HEK293T (cell line): ENCODE measurements at regions not wholly inside any gene's neighbourhood (a gene's known extent, or its start where the extent isn't known, plus 50 kb on each side); places are given as distances from the start of the nearest gene placed in this dataset.

ENCODE experiments used
- CTCF ChIA-PET: fragments of 350-600 bp; formaldehyde crosslinking; extraction: SDS; loops from one replicate; lab custom pipeline; 2021; ENCODE audit warnings: antibody characterized with exemption, inconsistent platforms; lab: Yijun Ruan, JAX
- POLR2A ChIA-PET: fragments of 350-600 bp; formaldehyde crosslinking; extraction: SDS; loops from one replicate; lab custom pipeline; 2020; ENCODE audit warnings: antibody characterized with exemption, inconsistent platforms; lab: Yijun Ruan, JAX
- DNase-seq: peaks from one replicate; pipeline ENCODE4 v3.0.0; 2012; ENCODE audit warnings: mixed read lengths; ENCODE audit errors: extremely low spot score
- ARNT ChIP-seq: fragments of 450-650 bp; IDR thresholded peaks from 2 replicates; pipeline ENCODE4 v1.6.1; 2017; ENCODE audit warnings: mild to moderate bottlenecking
- BHLHE40 ChIP-seq: fragments of 450-650 bp; IDR thresholded peaks from 2 replicates; pipeline ENCODE4 v1.6.1; 2016; ENCODE audit warnings: mild to moderate bottlenecking, moderate library complexity, borderline replicate concordance
- CTBP1 ChIP-seq: fragments of 450-650 bp; IDR thresholded peaks from 2 replicates; pipeline ENCODE4 v1.6.1; 2016; ENCODE audit warnings: borderline replicate concordance
- ELF4 ChIP-seq: fragments of 450-650 bp; IDR thresholded peaks from 2 replicates; pipeline ENCODE4 v1.6.1; 2017; ENCODE audit warnings: antibody characterized with exemption
- FOXA1 ChIP-seq: fragments of 450-650 bp; IDR thresholded peaks from 2 replicates; pipeline ENCODE4 v1.6.1; 2016; ENCODE audit warnings: mild to moderate bottlenecking
- FOXK2 ChIP-seq: fragments of 450-650 bp; IDR thresholded peaks from 2 replicates; pipeline ENCODE4 v1.6.1; 2016; ENCODE audit warnings: mild to moderate bottlenecking
- FOXM1 ChIP-seq: fragments of 450-650 bp; IDR thresholded peaks from 2 replicates; pipeline ENCODE4 v1.6.1; 2017; ENCODE audit warnings: mild to moderate bottlenecking, borderline replicate concordance
- HDGF ChIP-seq: fragments of 450-650 bp; IDR thresholded peaks from 2 replicates; pipeline ENCODE4 v1.6.1; 2017; ENCODE audit warnings: antibody characterized with exemption, borderline replicate concordance
- L3MBTL2 ChIP-seq: fragments of 450-650 bp; conservative IDR thresholded peaks from 2 replicates; pipeline ENCODE4 v1.6.1; 2016; ENCODE audit warnings: mild to moderate bottlenecking
- LEF1 ChIP-seq: fragments of 450-650 bp; IDR thresholded peaks from 2 replicates; pipeline ENCODE4 v1.6.1; 2017; ENCODE audit warnings: mild to moderate bottlenecking, borderline replicate concordance
- NFRKB ChIP-seq: fragments of 450-650 bp; IDR thresholded peaks from 2 replicates; pipeline ENCODE4 v1.6.1; 2016; ENCODE audit warnings: mild to moderate bottlenecking, moderate library complexity
- PKNOX1 ChIP-seq: fragments of 450-650 bp; IDR thresholded peaks from 2 replicates; pipeline ENCODE4 v1.6.1; 2016
- SP1 ChIP-seq: fragments of 450-650 bp; IDR thresholded peaks from 2 replicates; pipeline ENCODE4 v1.6.1; 2017
- SUZ12 ChIP-seq: fragments of 450-650 bp; IDR thresholded peaks from 2 replicates; pipeline ENCODE4 v1.6.1; 2016; ENCODE audit warnings: mild to moderate bottlenecking
- TARDBP ChIP-seq: fragments of 450-650 bp; IDR thresholded peaks from 2 replicates; pipeline ENCODE4 v1.6.1; 2016
- ZNF384 ChIP-seq: fragments of 450-650 bp; IDR thresholded peaks from 2 replicates; pipeline ENCODE4 v1.6.1; 2016

- no peak for DNase-seq
- TF ChIP-seq SP1 (no peak), ARNT (no peak), BHLHE40 (no peak), FOXA1 (no peak), FOXK2 (no peak), L3MBTL2 (no peak), NFRKB (no peak), HDGF (no peak), ELF4 (no peak), ZNF384 (no peak), FOXM1 (no peak), CTBP1 (no peak), TARDBP (no peak)
- ChIA-PET POLR2A (no interaction called here), CTCF (no interaction called here)
Observed at GRCh38 chr16:58970775-58971174, 236.7 kb upstream of the GOT2 start.

- ChIA-PET POLR2A (no interaction called here), CTCF (no interaction called here)
- TF ChIP-seq NFRKB (no peak), FOXM1 (no peak), BHLHE40 (no peak), ELF4 (no peak), FOXA1 (no peak), ZNF384 (no peak), SUZ12 (no peak), HDGF (no peak), FOXK2 (no peak), CTBP1 (no peak), PKNOX1 (no peak), SP1 (no peak), LEF1 (no peak), TARDBP (no peak), L3MBTL2 (no peak)
- DNase-seq, result no peak
Observed at GRCh38 chr16:58963479-58963878, 229.4 kb upstream of the GOT2 start.

GRCh38 chr16:58962811-58963210 lies 228.7 kb upstream of the GOT2 start:
- POLR2A ChIA-PET, result no interaction called here
- CTCF ChIA-PET, result no interaction called here
- DNase-seq, result no peak
- TF ChIP-seq SP1 (no peak), NFRKB (no peak), BHLHE40 (no peak), FOXA1 (no peak), CTBP1 (no peak), FOXM1 (no peak), LEF1 (no peak), SUZ12 (no peak), ARNT (no peak), FOXK2 (no peak), L3MBTL2 (no peak)

GRCh38 chr16:58960484-58960883 lies 226.4 kb upstream of the GOT2 start:
- POLR2A ChIA-PET, result no interaction called here
- no peak for DNase-seq
- CTCF ChIA-PET, result no interaction called here
- TF ChIP-seq ZNF384 (no peak), ARNT (no peak), L3MBTL2 (no peak), FOXK2 (no peak), HDGF (no peak), BHLHE40 (no peak), SUZ12 (no peak), FOXM1 (no peak)

GRCh38 chr16:58960034-58960433 lies 225.9 kb upstream of the GOT2 start:
- ChIA-PET CTCF (no interaction called here), POLR2A (no interaction called here)
- no peak for DNase-seq
- TF ChIP-seq HDGF (no peak), NFRKB (no peak), LEF1 (no peak), ELF4 (no peak), PKNOX1 (no peak), FOXA1 (no peak), CTBP1 (no peak), L3MBTL2 (no peak), FOXM1 (no peak)

GRCh38 chr16:58958749-58959148 lies 224.6 kb upstream of the GOT2 start:
- POLR2A ChIA-PET, result no interaction called here
- no peak for DNase-seq
- CTCF ChIA-PET, result interaction anchor here (0.8 kb wide), 1 partner anchor 14 kb away, joined by 3 read pairs; no protein-coding TSS in a partner anchor
- TF ChIP-seq HDGF, result no peak
- no peak for TF ChIP-seq FOXA1
- no peak for TF ChIP-seq NFRKB
- TF ChIP-seq LEF1, result no peak
- no peak for TF ChIP-seq TARDBP
- no peak for TF ChIP-seq L3MBTL2
- no peak for TF ChIP-seq SP1
- TF ChIP-seq ELF4, result no peak
- TF ChIP-seq ARNT, result no peak
- TF ChIP-seq PKNOX1, result no peak
- no peak for TF ChIP-seq BHLHE40

GRCh38 chr16:58948244-58948643 lies 214.1 kb upstream of the GOT2 start:
- DNase-seq, result no peak
- TF ChIP-seq FOXM1 (no peak), SP1 (no peak), ARNT (no peak), BHLHE40 (no peak), ELF4 (no peak), L3MBTL2 (no peak), LEF1 (no peak), TARDBP (no peak), SUZ12 (no peak), PKNOX1 (no peak), FOXA1 (no peak), FOXK2 (no peak), NFRKB (no peak), HDGF (no peak), ZNF384 (no peak), CTBP1 (no peak)
- ChIA-PET POLR2A (no interaction called here), CTCF (no interaction called here)
